Panc1 (cell line): ENCODE measurements at regions not wholly inside any gene's neighbourhood (a gene's known extent, or its start where the extent isn't known, plus 50 kb on each side); places are given as distances from the start of the nearest gene placed in this dataset.

Experiments used
- ATAC-seq: fragments of 200-7000 bp; cut with Tn5 transposase; 2 replicates; pipeline ENCODE4 v1.9.1; 2020; ENCODE audit warnings: mild to moderate bottlenecking, moderate library complexity
- BruUV-seq: library from RNA; stranded (reverse); fragments of 400-500 nt; replicated peaks from 2 replicates; lab custom pipeline; 2021; lab: Mats Ljungman, UMichigan
- CTCF ChIA-PET: fragments of 300-600 bp; sonication (Branson Sonifier 250); formaldehyde crosslinking; loops from one replicate; lab custom pipeline; 2022; ENCODE audit warnings: antibody characterized with exemption; lab: Charles Lee
- POLR2A ChIA-PET: fragments of 300-600 bp; sonication (Branson Sonifier 250); formaldehyde crosslinking; loops from one replicate; lab custom pipeline; 2022; ENCODE audit warnings: antibody characterized with exemption; lab: Charles Lee
- DNase-seq: peaks from one replicate; pipeline ENCODE4 v3.0.0-alpha.2; 2010; ENCODE audit warnings: low read depth, low spot score
- H3K27ac ChIP-seq: 2 replicates; pipeline ENCODE4 v1.5.1; 2011; ENCODE audit warnings: mild to moderate bottlenecking, low read length, inconsistent platforms
- H3K27me3 ChIP-seq: fragments of 200-500 bp; sonication (Bioruptor generic); 2 replicates; pipeline ENCODE4 v1.6.0; 2014; ENCODE audit warnings: low read length, inconsistent platforms; ENCODE audit not compliant: control insufficient read depth, insufficient read depth
- H3K36me3 ChIP-seq: fragments of 200-500 bp; sonication (Bioruptor generic); 2 replicates; pipeline ENCODE4 v1.5.1; 2014; ENCODE audit warnings: inconsistent platforms, mild to moderate bottlenecking, low read length, moderate library complexity; ENCODE audit not compliant: control insufficient read depth, insufficient read depth
- H3K4me1 ChIP-seq: 2 replicates; pipeline ENCODE4 v1.5.1; 2011; ENCODE audit warnings: inconsistent platforms, mild to moderate bottlenecking, low read length, moderate library complexity; ENCODE audit not compliant: control insufficient read depth, insufficient read depth
- H3K4me3 ChIP-seq, 2 experiments: 2 replicates each; pipeline ENCODE4 v1.5.1; 2011 to 2012; ENCODE audit warnings: low read depth in 2 of 2, low read length in 2 of 2, mild to moderate bottlenecking in 2 of 2, inconsistent platforms in 1 of 2, moderate library complexity in 1 of 2
- H3K9me3 ChIP-seq: fragments of 200-500 bp; sonication (Bioruptor generic); 2 replicates; pipeline ENCODE4 v1.5.1; 2014; ENCODE audit warnings: low read depth, mild to moderate bottlenecking, inconsistent platforms, low read length, moderate library complexity; ENCODE audit not compliant: control insufficient read depth, insufficient read depth
- POLR2AphosphoS5 ChIP-seq: IDR thresholded peaks from 2 replicates; pipeline ENCODE4 v1.6.1; 2012; ENCODE audit warnings: mild to moderate bottlenecking, low read depth, low read length, moderate library complexity
- SIN3A ChIP-seq: IDR thresholded peaks from 2 replicates; pipeline ENCODE4 v1.6.1; 2012; ENCODE audit warnings: low read depth, mild to moderate bottlenecking, low read length, moderate library complexity, borderline replicate concordance; ENCODE audit not compliant: insufficient read depth
- TCF7L2 ChIP-seq: IDR thresholded peaks from 2 replicates; pipeline ENCODE4 v1.6.1; 2011; ENCODE audit warnings: mild to moderate bottlenecking, low read depth, low read length, inconsistent platforms
- in situ Hi-C: cut with HindIII; loops from 2 replicates; pipeline ENCODE4 v1.10.0; 2016; ENCODE audit warnings: low sequenced_read_pairs, low pct_unique_long_range_greater_than_20kb
- intact Hi-C: fragments of 100-400 bp; cut with micrococcal nuclease; formaldehyde crosslinking; loops from one replicate; pipeline ENCODE4 v1.10.0; 2022; ENCODE audit not compliant: unreplicated experiment
- TF ChIP-seq, protein P1 (sequence below), 2 experiments: IDR thresholded peaks; 2 replicates each; pipeline ENCODE4 v1.6.1; 2011 to 2012; ENCODE audit warnings: low read depth in 2 of 2, control low read depth in 1 of 2, low read length in 1 of 2, mild to moderate bottlenecking in 1 of 2, moderate library complexity in 1 of 2; ENCODE audit not compliant: insufficient read depth in 1 of 2
- TF ChIP-seq, protein P2 (sequence below): fragments of 450-650 bp; IDR thresholded peaks from 2 replicates; pipeline ENCODE4 v1.5.1; 2017; ENCODE audit warnings: mild to moderate bottlenecking

DNA sequence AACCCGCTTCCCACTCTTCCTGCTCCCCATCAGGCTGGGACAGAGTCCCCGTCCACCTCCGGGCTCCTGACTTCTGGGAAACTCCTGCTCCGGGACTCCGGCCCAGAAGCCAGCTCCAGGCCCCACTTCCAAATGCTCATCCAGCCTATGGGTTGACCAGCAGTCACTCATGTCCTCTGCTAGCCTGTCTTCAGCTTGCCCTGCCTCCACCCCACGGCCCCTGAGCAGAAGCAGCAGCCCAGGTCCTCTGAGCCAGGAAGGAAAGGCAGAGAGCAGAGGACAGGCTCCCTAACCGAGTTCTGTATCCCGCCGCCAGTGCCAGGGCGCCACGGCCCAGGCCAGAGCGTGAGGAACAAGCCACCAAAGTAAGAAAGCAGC lies 86.4 kb upstream of the ID2 start:
- no peak for TF ChIP-seq TCF7L2
- TF ChIP-seq, protein P1, sequence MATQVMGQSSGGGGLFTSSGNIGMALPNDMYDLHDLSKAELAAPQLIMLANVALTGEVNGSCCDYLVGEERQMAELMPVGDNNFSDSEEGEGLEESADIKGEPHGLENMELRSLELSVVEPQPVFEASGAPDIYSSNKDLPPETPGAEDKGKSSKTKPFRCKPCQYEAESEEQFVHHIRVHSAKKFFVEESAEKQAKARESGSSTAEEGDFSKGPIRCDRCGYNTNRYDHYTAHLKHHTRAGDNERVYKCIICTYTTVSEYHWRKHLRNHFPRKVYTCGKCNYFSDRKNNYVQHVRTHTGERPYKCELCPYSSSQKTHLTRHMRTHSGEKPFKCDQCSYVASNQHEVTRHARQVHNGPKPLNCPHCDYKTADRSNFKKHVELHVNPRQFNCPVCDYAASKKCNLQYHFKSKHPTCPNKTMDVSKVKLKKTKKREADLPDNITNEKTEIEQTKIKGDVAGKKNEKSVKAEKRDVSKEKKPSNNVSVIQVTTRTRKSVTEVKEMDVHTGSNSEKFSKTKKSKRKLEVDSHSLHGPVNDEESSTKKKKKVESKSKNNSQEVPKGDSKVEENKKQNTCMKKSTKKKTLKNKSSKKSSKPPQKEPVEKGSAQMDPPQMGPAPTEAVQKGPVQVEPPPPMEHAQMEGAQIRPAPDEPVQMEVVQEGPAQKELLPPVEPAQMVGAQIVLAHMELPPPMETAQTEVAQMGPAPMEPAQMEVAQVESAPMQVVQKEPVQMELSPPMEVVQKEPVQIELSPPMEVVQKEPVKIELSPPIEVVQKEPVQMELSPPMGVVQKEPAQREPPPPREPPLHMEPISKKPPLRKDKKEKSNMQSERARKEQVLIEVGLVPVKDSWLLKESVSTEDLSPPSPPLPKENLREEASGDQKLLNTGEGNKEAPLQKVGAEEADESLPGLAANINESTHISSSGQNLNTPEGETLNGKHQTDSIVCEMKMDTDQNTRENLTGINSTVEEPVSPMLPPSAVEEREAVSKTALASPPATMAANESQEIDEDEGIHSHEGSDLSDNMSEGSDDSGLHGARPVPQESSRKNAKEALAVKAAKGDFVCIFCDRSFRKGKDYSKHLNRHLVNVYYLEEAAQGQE (IDR thresholded peaks at IDR 0.05; ENCODE audit: insufficient read depth in 1 of 2, low read depth in 2 of 2, low read length in 1 of 2), result no peak
- TF ChIP-seq, protein P2, sequence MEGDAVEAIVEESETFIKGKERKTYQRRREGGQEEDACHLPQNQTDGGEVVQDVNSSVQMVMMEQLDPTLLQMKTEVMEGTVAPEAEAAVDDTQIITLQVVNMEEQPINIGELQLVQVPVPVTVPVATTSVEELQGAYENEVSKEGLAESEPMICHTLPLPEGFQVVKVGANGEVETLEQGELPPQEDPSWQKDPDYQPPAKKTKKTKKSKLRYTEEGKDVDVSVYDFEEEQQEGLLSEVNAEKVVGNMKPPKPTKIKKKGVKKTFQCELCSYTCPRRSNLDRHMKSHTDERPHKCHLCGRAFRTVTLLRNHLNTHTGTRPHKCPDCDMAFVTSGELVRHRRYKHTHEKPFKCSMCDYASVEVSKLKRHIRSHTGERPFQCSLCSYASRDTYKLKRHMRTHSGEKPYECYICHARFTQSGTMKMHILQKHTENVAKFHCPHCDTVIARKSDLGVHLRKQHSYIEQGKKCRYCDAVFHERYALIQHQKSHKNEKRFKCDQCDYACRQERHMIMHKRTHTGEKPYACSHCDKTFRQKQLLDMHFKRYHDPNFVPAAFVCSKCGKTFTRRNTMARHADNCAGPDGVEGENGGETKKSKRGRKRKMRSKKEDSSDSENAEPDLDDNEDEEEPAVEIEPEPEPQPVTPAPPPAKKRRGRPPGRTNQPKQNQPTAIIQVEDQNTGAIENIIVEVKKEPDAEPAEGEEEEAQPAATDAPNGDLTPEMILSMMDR, result no peak
- TF ChIP-seq POLR2AphosphoS5, result no peak
- TF ChIP-seq SIN3A, result no peak
- intact Hi-C loops, result no loop called here
- ChIA-PET POLR2A (no interaction called here), CTCF (no interaction called here)
- DNase-seq, result no peak
- H3K27me3 ChIP-seq, result no peaks in the 10 kb centered on the region
- H3K4me1 ChIP-seq, result no peaks in the 10 kb centered on the region
- H3K9me3 ChIP-seq, result no peaks in the 10 kb centered on the region
- no peak for ATAC-seq
- H3K4me3 ChIP-seq, result no peak overlapping the region
- no TSS peak for BruUV-seq
- no peaks in the 10 kb centered on the region for H3K36me3 ChIP-seq
- in situ Hi-C loops, result no loop called here
- no peak overlapping the region for H3K27ac ChIP-seq

DNA sequence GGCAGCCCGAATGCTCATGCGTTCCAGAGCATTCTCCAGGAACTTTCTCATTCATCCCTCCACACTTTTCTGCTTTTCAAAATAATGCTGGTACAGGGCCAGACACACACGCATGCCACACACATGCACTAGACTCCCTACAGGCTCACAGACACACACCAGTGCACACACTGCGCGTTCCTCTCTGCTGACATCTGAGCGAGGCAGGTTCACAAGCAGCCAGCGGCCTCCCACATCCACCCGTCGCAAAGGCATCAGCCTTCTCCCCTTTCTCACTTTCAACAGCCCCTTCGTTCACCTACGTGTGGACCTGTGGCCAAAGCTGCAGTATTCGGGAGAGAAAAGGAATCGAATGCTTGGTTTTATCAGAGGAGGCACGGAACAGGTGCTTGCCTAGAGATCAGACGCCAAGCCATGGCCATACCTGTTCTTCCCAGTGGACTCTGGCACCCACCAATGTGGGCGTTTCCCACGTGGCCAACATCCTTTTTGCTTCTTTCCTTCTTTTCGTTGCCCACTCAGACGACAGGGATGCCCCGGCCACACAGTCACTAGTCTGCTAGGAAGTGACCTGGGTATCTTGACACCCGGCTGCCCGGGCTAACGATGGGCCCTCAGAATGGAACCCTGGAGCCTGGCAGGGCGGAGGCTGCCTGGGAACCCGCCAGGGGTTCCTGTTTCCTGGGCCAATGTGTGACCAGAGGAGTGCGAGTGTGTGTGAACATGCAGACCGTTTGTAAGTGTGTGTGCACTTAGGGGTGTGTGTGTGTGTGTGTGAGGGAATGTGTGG lies 85.8 kb upstream of the ID2 start:
- DNase-seq (no peak), ATAC-seq (no peak)
- no peak overlapping the region for H3K4me3 ChIP-seq
- no peak overlapping the region for H3K27ac ChIP-seq
- H3K4me1 ChIP-seq, result no peaks in the 10 kb centered on the region
- no TSS peak for BruUV-seq
- ChIA-PET POLR2A (no interaction called here), CTCF (no interaction called here)
- intact Hi-C loops, result no loop called here
- in situ Hi-C loops, result no loop called here
- H3K36me3 ChIP-seq, result no peaks in the 10 kb centered on the region
- no peaks in the 10 kb centered on the region for H3K27me3 ChIP-seq
- TF ChIP-seq, protein P2, result no peak
- TF ChIP-seq, protein P1 (IDR thresholded peaks at IDR 0.05; ENCODE audit: insufficient read depth in 1 of 2, low read depth in 2 of 2, low read length in 1 of 2), result no peak
- TF ChIP-seq SIN3A (no peak), POLR2AphosphoS5 (no peak), TCF7L2 (no peak)
- no peaks in the 10 kb centered on the region for H3K9me3 ChIP-seq
